Neuronal stem cell (in vitro differentiated cells): ENCODE measurements at regions not wholly inside any gene's neighbourhood (a gene's known extent, or its start where the extent isn't known, plus 50 kb on each side); places are given as distances from the start of the nearest gene placed in this dataset.

Experiments used
- DNase-seq: peaks from one replicate; pipeline ENCODE4 v3.0.0-alpha.2; 2013; ENCODE audit warnings: low spot score
- H2AFZ ChIP-seq: one replicate; pipeline ENCODE4 v1.6.1; 2013; ENCODE audit warnings: mild to moderate bottlenecking, low read length, inconsistent platforms
- H2AK5ac ChIP-seq: 2 replicates; pipeline ENCODE4 v1.6.1; 2013; ENCODE audit warnings: low read depth, mild to moderate bottlenecking, inconsistent platforms, low read length, moderate library complexity, mixed read lengths
- H2BK120ac ChIP-seq: 2 replicates; pipeline ENCODE4 v1.6.1; 2013; ENCODE audit warnings: low read depth, mild to moderate bottlenecking, inconsistent platforms, low read length, moderate library complexity, mixed read lengths
- H2BK12ac ChIP-seq: one replicate; pipeline ENCODE4 v1.6.1; 2013; ENCODE audit warnings: low read length, inconsistent platforms
- H2BK15ac ChIP-seq: 2 replicates; pipeline ENCODE4 v1.6.1; 2013; ENCODE audit warnings: mild to moderate bottlenecking, low read length, inconsistent platforms, mixed read lengths
- H2BK5ac ChIP-seq: one replicate; pipeline ENCODE4 v1.6.1; 2013; ENCODE audit warnings: inconsistent platforms, mild to moderate bottlenecking, low read length, moderate library complexity
- H3K14ac ChIP-seq: one replicate; pipeline ENCODE4 v1.6.1; 2013; ENCODE audit warnings: low read length, inconsistent platforms
- H3K18ac ChIP-seq: 2 replicates; pipeline ENCODE4 v1.6.1; 2013; ENCODE audit warnings: low read length, inconsistent platforms
- H3K23ac ChIP-seq: 2 replicates; pipeline ENCODE4 v1.6.1; 2013; ENCODE audit warnings: low read depth, mild to moderate bottlenecking, mixed read lengths, low read length, inconsistent platforms; ENCODE audit not compliant: poor library complexity
- H3K27ac ChIP-seq: replicated peaks from 3 replicates; pipeline ENCODE4 v1.5.1; 2013; ENCODE audit warnings: low read length, inconsistent platforms
- H3K27me3 ChIP-seq, 3 experiments: 2 replicates each; pipeline ENCODE4 v1.6.1; 2013; ENCODE audit warnings: low read length in 3 of 3, mild to moderate bottlenecking in 2 of 3, inconsistent platforms in 1 of 3, low read depth in 1 of 3, mixed read lengths in 1 of 3, moderate library complexity in 1 of 3; ENCODE audit not compliant: control insufficient read depth in 3 of 3, insufficient read depth in 3 of 3
- H3K36me3 ChIP-seq, 2 donors: replicated peaks in 1 of 2; 2 replicates each; pipeline ENCODE4 v1.6.1; 2013; ENCODE audit warnings: low read length in 2 of 2; ENCODE audit not compliant: control insufficient read depth in 2 of 2, insufficient read depth in 2 of 2
- H3K4ac ChIP-seq: 2 replicates; pipeline ENCODE4 v1.6.1; 2013; ENCODE audit warnings: inconsistent platforms, mild to moderate bottlenecking, low read length, moderate library complexity
- H3K4me1 ChIP-seq, 2 donors: 1 replicate in 1 of 2; 2 replicates in 1 of 2; pipeline ENCODE4 v1.6.1; 2013; ENCODE audit warnings: low read length in 2 of 2, low read depth in 1 of 2; ENCODE audit not compliant: control insufficient read depth in 2 of 2, insufficient read depth in 1 of 2
- H3K4me2 ChIP-seq: one replicate; pipeline ENCODE4 v1.6.1; 2013; ENCODE audit warnings: mild to moderate bottlenecking, low read length, inconsistent platforms; ENCODE audit not compliant: insufficient read depth, poor library complexity, severe bottlenecking
- H3K4me3 ChIP-seq, 2 donors: 2 replicates each; pipeline ENCODE4 v1.5.1; 2013; ENCODE audit warnings: low read length in 2 of 2, mild to moderate bottlenecking in 2 of 2, inconsistent platforms in 1 of 2, moderate library complexity in 1 of 2
- H3K79me1 ChIP-seq: one replicate; pipeline ENCODE4 v1.6.1; 2013; ENCODE audit warnings: low read depth, mild to moderate bottlenecking, inconsistent platforms, low read length, moderate library complexity
- H3K9ac ChIP-seq: one replicate; pipeline ENCODE4 v1.6.1; 2013; ENCODE audit warnings: mild to moderate bottlenecking, low read depth, low read length, inconsistent platforms; ENCODE audit not compliant: poor library complexity
- H3K9me3 ChIP-seq, 2 donors: replicated peaks in 1 of 2; 2 replicates each; pipeline versions ENCODE3 to v1.6.1; 2013; ENCODE audit warnings: low read length in 2 of 2, mild to moderate bottlenecking in 2 of 2, inconsistent platforms in 1 of 2, low read depth in 1 of 2, mixed read lengths in 1 of 2, moderate library complexity in 1 of 2; ENCODE audit not compliant: control insufficient read depth in 2 of 2, insufficient read depth in 1 of 2
- H4K8ac ChIP-seq: one replicate; pipeline ENCODE4 v1.6.1; 2013; ENCODE audit warnings: low read depth, mild to moderate bottlenecking, inconsistent platforms, low read length, moderate library complexity
- H4K91ac ChIP-seq: one replicate; pipeline ENCODE4 v1.6.1; 2013; ENCODE audit warnings: low read length, low read depth, mild to moderate bottlenecking, inconsistent platforms; ENCODE audit not compliant: poor library complexity
- WGBS, 2 donors: extraction: QIAGEN DNeasy Blood & Tissue Kit; methylation state at CpG; one replicate each; pipeline ENCODE4 v1.1.7; 2013; ENCODE audit warnings: missing lambda C conversion rate in 2 of 2, mixed read lengths in 1 of 2; ENCODE audit not compliant: insufficient read length in 2 of 2, insufficient replicate concordance in 1 of 2; ENCODE audit errors: extremely low coverage in 2 of 2; 5-methylcytosine and 5-hydroxymethylcytosine counted together

DNA sequence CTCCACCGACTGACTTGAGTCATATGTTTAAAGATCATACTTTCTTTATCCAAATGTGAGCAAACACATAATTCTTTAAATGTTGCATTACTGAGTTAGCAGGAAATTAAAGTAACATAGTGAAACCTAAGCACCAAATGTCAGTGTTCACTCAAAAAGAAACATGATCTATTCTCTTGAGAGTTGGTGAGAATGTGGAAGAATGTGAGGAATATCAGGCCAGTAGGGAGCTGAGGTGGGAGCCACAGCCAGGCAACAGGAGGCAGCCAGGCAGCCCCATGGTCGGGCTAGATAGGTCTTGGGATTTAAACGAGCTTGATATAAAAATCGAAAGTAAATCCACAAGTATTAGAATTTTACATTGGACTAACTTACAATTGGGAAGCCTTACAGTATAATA, 198.1 kb upstream of the SH3BP4 start:
- Histone ChIP-seq H3K36me3 (no peaks in the 10 kb centered on the region), H3K4me3 (no peak overlapping the region), H3K27ac (no peak overlapping the region), H3K9me3 (peaks cover 4 to 7% of the 10 kb centered on the region in 2 donors), H2AFZ (no peak overlapping the region), H3K4me2 (no peak overlapping the region), H3K14ac (no peak overlapping the region), H4K8ac (no peak overlapping the region), H3K4ac (no peak overlapping the region), H2BK15ac (no peak overlapping the region), H3K79me1 (no peaks in the 10 kb centered on the region), H2BK120ac (no peak overlapping the region), H2BK5ac (no peak overlapping the region), H3K23ac (no peak overlapping the region), H4K91ac (no peak overlapping the region), H3K18ac (no peak overlapping the region), H2BK12ac (no peak overlapping the region), H2AK5ac (no peak overlapping the region), H3K27me3 (peaks cover 0 to 2% (median 0%) of the 10 kb centered on the region in 3 experiments), H3K9ac (no peak overlapping the region), H3K4me1 (peaks cover 0 to 2% of the 10 kb centered on the region in 2 donors)
- DNase-seq, result no peak
- WGBS, 2 donors, result no CpG with 5 or more reads among the region's 4 CpGs

DNA sequence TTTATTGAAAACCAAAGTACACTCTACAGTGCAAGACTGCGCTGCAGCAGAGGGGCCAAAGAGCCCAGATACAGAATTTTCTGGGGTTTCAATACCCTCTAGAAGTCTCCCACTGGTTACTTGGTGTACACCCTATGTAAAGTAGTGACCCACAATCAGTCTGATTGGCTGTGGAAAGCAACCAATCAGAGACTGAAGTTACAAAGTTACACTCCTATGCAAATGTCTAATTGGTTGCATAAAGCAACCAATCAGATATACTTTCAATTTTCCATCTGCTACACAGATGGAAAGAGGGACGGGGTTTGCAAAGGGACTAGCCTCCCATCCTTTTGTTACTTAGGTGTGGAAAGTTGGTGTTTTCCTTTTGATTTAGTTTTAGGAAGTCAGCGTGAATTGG, 198.9 kb upstream of the SH3BP4 start:
- peaks cover 0 to 2% of the 10 kb centered on the region in 2 donors for H3K4me1 ChIP-seq
- no peak overlapping the region for H3K9ac ChIP-seq
- H2BK5ac ChIP-seq, result no peak overlapping the region
- H3K27me3 ChIP-seq, result no peaks in the 10 kb centered on the region
- H3K23ac ChIP-seq, result no peak overlapping the region
- no peak overlapping the region for H4K91ac ChIP-seq
- no peak overlapping the region for H2AK5ac ChIP-seq
- H3K79me1 ChIP-seq, result no peaks in the 10 kb centered on the region
- H3K4me2 ChIP-seq, result no peak overlapping the region
- no peak overlapping the region for H3K27ac ChIP-seq
- no peak overlapping the region for H4K8ac ChIP-seq
- no peak overlapping the region for H2BK15ac ChIP-seq
- H3K4me3 ChIP-seq, result no peak overlapping the region
- peaks cover 1 to 10% of the 10 kb centered on the region in 2 donors for H3K9me3 ChIP-seq
- no peaks in the 10 kb centered on the region for H3K36me3 ChIP-seq
- H3K4ac ChIP-seq, result no peak overlapping the region
- DNase-seq, result no peak
- no peak overlapping the region for H3K18ac ChIP-seq
- no peak overlapping the region for H3K14ac ChIP-seq
- no CpG with 5 or more reads among the region's 3 CpGs for WGBS, 2 donors
- H2BK12ac ChIP-seq, result no peak overlapping the region
- no peak overlapping the region for H2BK120ac ChIP-seq
- no peak overlapping the region for H2AFZ ChIP-seq

DNA sequence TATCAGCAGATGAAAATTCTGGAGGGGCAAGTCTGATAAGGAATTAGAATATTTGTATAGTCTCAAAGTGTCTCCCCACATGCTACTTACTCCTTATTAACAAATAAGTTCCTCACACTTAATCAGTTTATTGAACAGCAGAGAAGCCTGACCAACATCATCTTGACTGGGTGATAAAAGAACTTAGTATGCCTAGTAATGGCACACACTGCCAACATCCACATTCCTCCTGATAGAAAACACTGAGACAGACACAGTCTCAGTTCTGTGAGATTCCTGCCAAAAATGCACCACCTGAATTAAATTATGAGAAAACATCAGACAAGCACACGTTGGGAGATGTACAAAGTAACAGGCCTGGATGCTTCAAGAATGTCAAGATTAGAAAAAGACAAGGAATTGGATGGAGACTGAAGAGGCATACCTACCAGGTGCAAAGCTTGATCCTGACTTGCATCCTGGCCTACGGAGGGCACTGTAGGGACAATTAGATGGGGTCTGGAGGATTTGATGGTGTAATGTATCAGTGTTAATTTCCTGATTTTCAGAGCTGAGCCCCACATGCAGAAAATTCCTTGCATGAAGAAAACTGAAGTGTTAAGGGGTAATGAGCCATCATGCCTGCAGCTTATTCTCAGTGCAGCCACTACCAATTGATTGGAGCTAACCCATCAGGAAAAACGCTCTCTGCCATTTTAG, 200.4 kb upstream of the SH3BP4 start:
- H3K79me1 ChIP-seq, result no peaks in the 10 kb centered on the region
- no peak overlapping the region for H2BK5ac ChIP-seq
- DNase-seq, result no peak
- no peak overlapping the region for H3K4me3 ChIP-seq
- H3K18ac ChIP-seq, result no peak overlapping the region
- H2AK5ac ChIP-seq, result no peak overlapping the region
- H3K9ac ChIP-seq, result no peak overlapping the region
- H3K4ac ChIP-seq, result no peak overlapping the region
- no peaks in the 10 kb centered on the region for H3K36me3 ChIP-seq
- no peak overlapping the region for H4K8ac ChIP-seq
- H3K14ac ChIP-seq, result no peak overlapping the region
- H3K4me1 ChIP-seq, result peaks cover 0 to 2% of the 10 kb centered on the region in 2 donors
- H3K27ac ChIP-seq, result no peak overlapping the region
- no CpG with 5 or more reads among the region's 3 CpGs for WGBS, 2 donors
- no peak overlapping the region for H3K4me2 ChIP-seq
- H3K9me3 ChIP-seq, result peaks cover 1 to 11% of the 10 kb centered on the region in 2 donors
- no peaks in the 10 kb centered on the region for H3K27me3 ChIP-seq
- H2BK12ac ChIP-seq, result no peak overlapping the region
- no peak overlapping the region for H3K23ac ChIP-seq
- H2BK15ac ChIP-seq, result no peak overlapping the region
- no peak overlapping the region for H2BK120ac ChIP-seq
- H4K91ac ChIP-seq, result no peak overlapping the region
- H2AFZ ChIP-seq, result no peak overlapping the region

- Histone ChIP-seq H2AK5ac (no peak overlapping the region), H2AFZ (no peak overlapping the region), H2BK15ac (no peak overlapping the region), H2BK120ac (no peak overlapping the region), H3K4me1 (peaks cover 0 to 2% of the 10 kb centered on the region in 2 donors), H3K79me1 (no peaks in the 10 kb centered on the region), H4K91ac (no peak overlapping the region), H3K9ac (no peak overlapping the region), H3K27ac (no peak overlapping the region), H3K18ac (no peak overlapping the region), H3K27me3 (no peaks in the 10 kb centered on the region), H3K4me2 (no peak overlapping the region), H3K14ac (no peak overlapping the region), H2BK5ac (no peak overlapping the region), H3K36me3 (no peaks in the 10 kb centered on the region), H3K4ac (no peak overlapping the region), H4K8ac (no peak overlapping the region), H3K9me3 (peaks cover 0 to 9% of the 10 kb centered on the region in 2 donors), H2BK12ac (no peak overlapping the region), H3K23ac (no peak overlapping the region), H3K4me3 (no peak overlapping the region)
- no CpG with 5 or more reads among the region's 3 CpGs for WGBS, 2 donors
- DNase-seq, result no peak
Observed at GRCh38 chr2:234747833-234748559, 203.8 kb upstream of the SH3BP4 start.
